Upper lobe of left lung (tissue), 6 donors: ENCODE measurements at regions not wholly inside any gene's neighbourhood (a gene's known extent, or its start where the extent isn't known, plus 50 kb on each side); places are given as distances from the start of the nearest gene placed in this dataset.

Source experiments
- ATAC-seq, 2 donors: fragments of 200-7000 bp; cut with Tn5 transposase; one replicate each; pipeline ENCODE4 v1.9.1; 2022; ENCODE audit warnings: mild to moderate bottlenecking in 2 of 2, moderate library complexity in 2 of 2; ENCODE audit not compliant: low FRiP score in 2 of 2
- DNase-seq, 2 donors: peaks; one replicate each; pipeline ENCODE4 v3.0.0-alpha.2; 2019 to 2020
- H3K27ac ChIP-seq, 4 donors: fragments of 200-600 bp; sonication (generic); one replicate each; pipeline ENCODE4 v1.5.1; 2016 to 2019
- H3K27me3 ChIP-seq, 4 donors: fragments of 200-600 bp; sonication (generic); one replicate each; pipeline ENCODE4 v1.5.1; 2017 to 2019
- H3K36me3 ChIP-seq, 4 donors: fragments of 200-600 bp; sonication (generic); one replicate each; pipeline ENCODE4 v1.5.1; 2016 to 2019
- H3K4me1 ChIP-seq, 4 donors: fragments of 200-600 bp; sonication (generic); one replicate each; pipeline ENCODE4 v1.5.1; 2018 to 2019
- H3K4me3 ChIP-seq, 4 donors: fragments of 200-600 bp; sonication (generic); one replicate each; pipeline ENCODE4 v1.5.1; 2017 to 2019; ENCODE audit warnings: mild to moderate bottlenecking in 2 of 4, moderate library complexity in 1 of 4
- H3K9me3 ChIP-seq, 4 donors: fragments of 200-600 bp; sonication (generic); one replicate each; pipeline ENCODE4 v1.5.1; 2018 to 2019
- CTCF ChIP-seq, 6 experiments: fragments of 450-650 bp in 4 of 6; fragments of 200-600 bp in 2 of 6; sonication (generic) in 2 of 6; IDR thresholded peaks; one replicate each; pipeline ENCODE4 v1.5.1; 2016 to 2019; ENCODE audit warnings: antibody characterized with exemption in 6 of 6
- EP300 ChIP-seq, 4 donors: sonication (generic); formaldehyde crosslinking; IDR thresholded peaks; one replicate each; pipeline ENCODE4 v1.5.1; 2017; ENCODE audit warnings: antibody characterized with exemption in 4 of 4, control low read depth in 2 of 4
- POLR2A ChIP-seq, 4 donors: fragments of 450-650 bp; IDR thresholded peaks; one replicate each; pipeline ENCODE4 v1.5.1; 2016 to 2017; ENCODE audit warnings: antibody characterized with exemption in 4 of 4, mild to moderate bottlenecking in 2 of 4
- POLR2AphosphoS5 ChIP-seq, 2 donors: sonication (generic); formaldehyde crosslinking; IDR thresholded peaks; one replicate each; pipeline ENCODE4 v1.5.1; 2017; ENCODE audit warnings: antibody characterized with exemption in 2 of 2
- WGBS, 2 donors: methylation state at CpG; one replicate each; pipeline ENCODE4 v1.1.5; 2017 to 2018; 5-methylcytosine and 5-hydroxymethylcytosine counted together
- donor health status: DM: no; HTN: no; CAD: no; lungs with moderate emphysema.
- donor health status: DM: no; HTN: yes; CAD: no; lungs with severe emphysema.

- Histone ChIP-seq H3K9me3 (no peaks in the 10 kb centered on the region), H3K36me3 (no peaks in the 10 kb centered on the region), H3K27ac (no peak overlapping the region), H3K27me3 (no peaks in the 10 kb centered on the region), H3K4me3 (no peak overlapping the region), H3K4me1 (peaks cover 3 to 31% (median 17%) of the 10 kb centered on the region in 4 donors)
- peak in 1 of 2 donors; percentile 38 for DNase-seq
- TF ChIP-seq EP300 (IDR thresholded peaks at IDR 0.05) (no peak), CTCF (IDR thresholded peaks at IDR 0.05) (no peak), POLR2A (IDR thresholded peaks at IDR 0.05) (no peak), POLR2AphosphoS5 (IDR thresholded peaks at IDR 0.05) (no peak)
- WGBS, 2 donors, result 91 to 92% methylated on average over 1 of the region's 1 CpG
- ATAC-seq, result peak in 1 of 2 donors; percentile 60
These were observed 98.7 kb upstream of the SLC4A4 start for GRCh38 chr4:71240094-71240493.

- Histone ChIP-seq H3K36me3 (no peaks in the 10 kb centered on the region), H3K4me1 (peaks cover 3 to 31% (median 17%) of the 10 kb centered on the region in 4 donors), H3K4me3 (peak overlapping the region in 1 of 4 donors; percentile 8), H3K27me3 (no peaks in the 10 kb centered on the region), H3K9me3 (no peaks in the 10 kb centered on the region), H3K27ac (peak overlapping the region; percentile 2 to 31 (median 12))
- 39 to 41% methylated on average over 8 of the region's 8 CpGs for WGBS, 2 donors
- TF ChIP-seq CTCF (IDR thresholded peaks at IDR 0.05) (no peak), EP300 (IDR thresholded peaks at IDR 0.05) (no peak), POLR2AphosphoS5 (IDR thresholded peaks at IDR 0.05) (no peak)
- ATAC-seq (peak; percentile 66 to 70), DNase-seq (peak in 1 of 2 donors; percentile 75)
These were observed 97.1 kb upstream of the SLC4A4 start for GRCh38 chr4:71241501-71242288.

- TF ChIP-seq CTCF (IDR thresholded peaks at IDR 0.05) (no peak), POLR2AphosphoS5 (IDR thresholded peaks at IDR 0.05) (no peak), POLR2A (IDR thresholded peaks at IDR 0.05) (no peak), EP300 (IDR thresholded peaks at IDR 0.05) (no peak)
- H3K27ac ChIP-seq, result no peak overlapping the region
- H3K4me1 ChIP-seq, result peaks cover 3 to 31% (median 17%) of the 10 kb centered on the region in 4 donors
- H3K36me3 ChIP-seq, result no peaks in the 10 kb centered on the region
- H3K9me3 ChIP-seq, result no peaks in the 10 kb centered on the region
- H3K4me3 ChIP-seq, result no peak overlapping the region
- DNase-seq (no peak), ATAC-seq (no peak)
- 90 to 94% methylated on average over 3 of the region's 3 CpGs for WGBS, 2 donors
- no peaks in the 10 kb centered on the region for H3K27me3 ChIP-seq
These were observed 95.6 kb upstream of the SLC4A4 start for GRCh38 chr4:71243091-71243833.

GRCh38 chr4:71247706-71248105 is 91.1 kb upstream of the SLC4A4 start:
- DNase-seq, result no peak
- Histone ChIP-seq H3K4me3 (no peak overlapping the region), H3K27me3 (no peaks in the 10 kb centered on the region), H3K36me3 (no peaks in the 10 kb centered on the region), H3K27ac (no peak overlapping the region), H3K9me3 (no peaks in the 10 kb centered on the region), H3K4me1 (peaks cover 0 to 6% (median 0%) of the 10 kb centered on the region in 4 donors)
- ATAC-seq, result no peak
- 71 to 91% methylated on average over 4 to 5 of the region's 5 CpGs for WGBS, 2 donors
- TF ChIP-seq POLR2AphosphoS5 (IDR thresholded peaks at IDR 0.05) (no peak), CTCF (IDR thresholded peaks at IDR 0.05) (no peak), EP300 (IDR thresholded peaks at IDR 0.05) (no peak), POLR2A (IDR thresholded peaks at IDR 0.05) (no peak)
